ENCODE measurements at regions not wholly inside any gene's neighbourhood (a gene's known extent, or its start where the extent isn't known, plus 50 kb on each side); places are given as distances from the start of the nearest gene placed in this dataset.

DNA sequence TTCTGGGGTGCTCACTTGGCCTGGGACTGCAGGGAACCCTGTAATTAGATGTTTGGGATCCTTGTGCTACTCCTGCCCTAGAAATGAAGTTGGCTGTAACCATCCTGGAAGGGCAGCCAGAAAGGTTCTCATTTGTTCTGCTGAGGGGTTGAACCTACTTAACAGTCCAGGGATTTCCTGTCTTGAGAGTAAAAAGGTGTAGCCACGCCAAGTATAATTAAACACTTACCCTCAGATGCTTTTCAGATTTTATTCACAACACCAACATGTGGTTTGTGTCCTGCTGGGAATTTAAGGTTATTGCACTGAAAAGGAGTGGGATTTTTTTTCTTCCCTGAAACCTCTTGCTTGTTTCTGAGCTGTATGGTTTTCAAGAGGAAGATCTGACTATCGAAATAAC is 222.4 kb upstream of the APCDD1 start:
- TF ChIP-seq, protein P1, sequence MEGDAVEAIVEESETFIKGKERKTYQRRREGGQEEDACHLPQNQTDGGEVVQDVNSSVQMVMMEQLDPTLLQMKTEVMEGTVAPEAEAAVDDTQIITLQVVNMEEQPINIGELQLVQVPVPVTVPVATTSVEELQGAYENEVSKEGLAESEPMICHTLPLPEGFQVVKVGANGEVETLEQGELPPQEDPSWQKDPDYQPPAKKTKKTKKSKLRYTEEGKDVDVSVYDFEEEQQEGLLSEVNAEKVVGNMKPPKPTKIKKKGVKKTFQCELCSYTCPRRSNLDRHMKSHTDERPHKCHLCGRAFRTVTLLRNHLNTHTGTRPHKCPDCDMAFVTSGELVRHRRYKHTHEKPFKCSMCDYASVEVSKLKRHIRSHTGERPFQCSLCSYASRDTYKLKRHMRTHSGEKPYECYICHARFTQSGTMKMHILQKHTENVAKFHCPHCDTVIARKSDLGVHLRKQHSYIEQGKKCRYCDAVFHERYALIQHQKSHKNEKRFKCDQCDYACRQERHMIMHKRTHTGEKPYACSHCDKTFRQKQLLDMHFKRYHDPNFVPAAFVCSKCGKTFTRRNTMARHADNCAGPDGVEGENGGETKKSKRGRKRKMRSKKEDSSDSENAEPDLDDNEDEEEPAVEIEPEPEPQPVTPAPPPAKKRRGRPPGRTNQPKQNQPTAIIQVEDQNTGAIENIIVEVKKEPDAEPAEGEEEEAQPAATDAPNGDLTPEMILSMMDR (IDR thresholded peaks at IDR 0.05; ENCODE audit: insufficient read depth, low read length) = no peak
- TF ChIP-seq POLR2AphosphoS5 (IDR thresholded peaks at IDR 0.05; ENCODE audit: low read depth) = no peak
- TF ChIP-seq, protein P2, sequence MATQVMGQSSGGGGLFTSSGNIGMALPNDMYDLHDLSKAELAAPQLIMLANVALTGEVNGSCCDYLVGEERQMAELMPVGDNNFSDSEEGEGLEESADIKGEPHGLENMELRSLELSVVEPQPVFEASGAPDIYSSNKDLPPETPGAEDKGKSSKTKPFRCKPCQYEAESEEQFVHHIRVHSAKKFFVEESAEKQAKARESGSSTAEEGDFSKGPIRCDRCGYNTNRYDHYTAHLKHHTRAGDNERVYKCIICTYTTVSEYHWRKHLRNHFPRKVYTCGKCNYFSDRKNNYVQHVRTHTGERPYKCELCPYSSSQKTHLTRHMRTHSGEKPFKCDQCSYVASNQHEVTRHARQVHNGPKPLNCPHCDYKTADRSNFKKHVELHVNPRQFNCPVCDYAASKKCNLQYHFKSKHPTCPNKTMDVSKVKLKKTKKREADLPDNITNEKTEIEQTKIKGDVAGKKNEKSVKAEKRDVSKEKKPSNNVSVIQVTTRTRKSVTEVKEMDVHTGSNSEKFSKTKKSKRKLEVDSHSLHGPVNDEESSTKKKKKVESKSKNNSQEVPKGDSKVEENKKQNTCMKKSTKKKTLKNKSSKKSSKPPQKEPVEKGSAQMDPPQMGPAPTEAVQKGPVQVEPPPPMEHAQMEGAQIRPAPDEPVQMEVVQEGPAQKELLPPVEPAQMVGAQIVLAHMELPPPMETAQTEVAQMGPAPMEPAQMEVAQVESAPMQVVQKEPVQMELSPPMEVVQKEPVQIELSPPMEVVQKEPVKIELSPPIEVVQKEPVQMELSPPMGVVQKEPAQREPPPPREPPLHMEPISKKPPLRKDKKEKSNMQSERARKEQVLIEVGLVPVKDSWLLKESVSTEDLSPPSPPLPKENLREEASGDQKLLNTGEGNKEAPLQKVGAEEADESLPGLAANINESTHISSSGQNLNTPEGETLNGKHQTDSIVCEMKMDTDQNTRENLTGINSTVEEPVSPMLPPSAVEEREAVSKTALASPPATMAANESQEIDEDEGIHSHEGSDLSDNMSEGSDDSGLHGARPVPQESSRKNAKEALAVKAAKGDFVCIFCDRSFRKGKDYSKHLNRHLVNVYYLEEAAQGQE (IDR thresholded peaks at IDR 0.05; ENCODE audit: insufficient replicate concordance, low read depth) = no peak

Measured in HL-60 (cell line).